GM12878 (cell line): ENCODE measurements at regions not wholly inside any gene's neighbourhood (a gene's known extent, or its start where the extent isn't known, plus 50 kb on each side); places are given as distances from the start of the nearest gene placed in this dataset.

Experiments
- NFIC ChIP-seq: IDR thresholded peaks from 2 replicates; pipeline ENCODE4 v1.6.1; 2012; ENCODE audit warnings: low read depth, mild to moderate bottlenecking, inconsistent platforms, low read length, moderate library complexity
- POLR2A ChIP-seq: IDR thresholded peaks from 2 replicates; pipeline ENCODE4 v1.6.1; 2011; ENCODE audit warnings: low read depth, mild to moderate bottlenecking, low read length
- SIN3A ChIP-seq: IDR thresholded peaks from 2 replicates; pipeline ENCODE4 v1.6.1; 2012; ENCODE audit warnings: low read depth, low read length, improper control_type of control experiment
- TF ChIP-seq, protein P1 (sequence below), 3 experiments: IDR thresholded peaks in 2 of 3; conservative IDR thresholded peaks in 1 of 3; 2 replicates each; pipeline ENCODE4 v1.5.1; 2011; ENCODE audit warnings: low read depth in 3 of 3, low read length in 3 of 3, mild to moderate bottlenecking in 3 of 3, control low read depth in 2 of 3, moderate library complexity in 2 of 3, inconsistent platforms in 1 of 3, mixed read lengths in 1 of 3; ENCODE audit not compliant: control insufficient read depth in 2 of 3, insufficient read depth in 1 of 3; ENCODE audit errors: extremely low read depth in 1 of 3

DNA sequence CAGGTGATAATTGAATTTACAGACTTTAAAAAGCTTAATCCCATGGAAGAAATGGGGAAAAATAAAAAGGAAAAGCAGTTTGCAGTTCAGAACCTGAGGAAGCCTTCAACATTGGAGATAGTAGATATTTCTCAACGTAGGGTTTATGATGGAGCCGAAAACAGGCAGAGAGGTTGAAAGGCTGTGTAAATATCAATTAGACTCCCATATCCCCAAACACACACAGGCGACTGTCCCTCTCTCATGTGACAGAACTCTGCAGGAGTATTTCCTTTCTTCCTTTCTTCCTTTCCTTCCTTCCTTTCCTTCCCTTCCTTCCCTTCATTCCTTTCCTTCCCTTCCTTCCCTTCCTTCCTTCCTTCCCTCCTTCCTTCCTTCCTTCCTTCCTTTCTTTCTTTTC, 406.5 kb downstream of the LPIN1 start:
- TF ChIP-seq POLR2A (no peak), SIN3A (no peak), NFIC (no peak)
- TF ChIP-seq, protein P1, sequence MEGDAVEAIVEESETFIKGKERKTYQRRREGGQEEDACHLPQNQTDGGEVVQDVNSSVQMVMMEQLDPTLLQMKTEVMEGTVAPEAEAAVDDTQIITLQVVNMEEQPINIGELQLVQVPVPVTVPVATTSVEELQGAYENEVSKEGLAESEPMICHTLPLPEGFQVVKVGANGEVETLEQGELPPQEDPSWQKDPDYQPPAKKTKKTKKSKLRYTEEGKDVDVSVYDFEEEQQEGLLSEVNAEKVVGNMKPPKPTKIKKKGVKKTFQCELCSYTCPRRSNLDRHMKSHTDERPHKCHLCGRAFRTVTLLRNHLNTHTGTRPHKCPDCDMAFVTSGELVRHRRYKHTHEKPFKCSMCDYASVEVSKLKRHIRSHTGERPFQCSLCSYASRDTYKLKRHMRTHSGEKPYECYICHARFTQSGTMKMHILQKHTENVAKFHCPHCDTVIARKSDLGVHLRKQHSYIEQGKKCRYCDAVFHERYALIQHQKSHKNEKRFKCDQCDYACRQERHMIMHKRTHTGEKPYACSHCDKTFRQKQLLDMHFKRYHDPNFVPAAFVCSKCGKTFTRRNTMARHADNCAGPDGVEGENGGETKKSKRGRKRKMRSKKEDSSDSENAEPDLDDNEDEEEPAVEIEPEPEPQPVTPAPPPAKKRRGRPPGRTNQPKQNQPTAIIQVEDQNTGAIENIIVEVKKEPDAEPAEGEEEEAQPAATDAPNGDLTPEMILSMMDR (IDR thresholded peaks at IDR 0.05 in 2 of 3, conservative IDR thresholded peaks at IDR 0.05 in 1 of 3; ENCODE audit: control insufficient read depth in 2 of 3, extremely low read depth in 1 of 3, insufficient read depth in 1 of 3, low read depth in 3 of 3, low read length in 3 of 3) = no peak
